A673 (cell line): ENCODE measurements at regions not wholly inside any gene's neighbourhood (a gene's known extent, or its start where the extent isn't known, plus 50 kb on each side); places are given as distances from the start of the nearest gene placed in this dataset.
"Not testable (repeated sequence)": the region's sequence is repeated elsewhere in the genome, so short reads cannot be mapped to it uniquely, and the experiment has no call there.

Experiments used
- BruUV-seq: library from RNA; stranded (reverse); fragments of 400-500 nt; replicated peaks from 2 replicates; lab custom pipeline; 2021; lab: Mats Ljungman, UMichigan
- CTCF ChIA-PET: fragments of 300-600 bp; sonication (Branson Sonifier 250); formaldehyde crosslinking; loops from one replicate; lab custom pipeline; 2022; ENCODE audit warnings: antibody characterized with exemption; lab: Charles Lee
- POLR2A ChIA-PET: fragments of 300-600 bp; sonication (Branson Sonifier 250); formaldehyde crosslinking; loops from one replicate; lab custom pipeline; 2022; ENCODE audit warnings: antibody characterized with exemption; ENCODE audit not compliant: low non-redundant PET; lab: Charles Lee
- DNase-seq: peaks from one replicate; pipeline ENCODE4 v3.0.0-alpha.2; 2015; ENCODE audit warnings: low spot score
- H3K27ac ChIP-seq: fragments of 200-600 bp; sonication (generic); 2 replicates; pipeline ENCODE4 v1.5.1; 2016; ENCODE audit warnings: mixed run types, low read depth, mild to moderate bottlenecking, mixed read lengths, antibody characterized with exemption, low read length; ENCODE audit not compliant: poor library complexity, severe bottlenecking
- H3K27me3 ChIP-seq: fragments of 200-600 bp; sonication (generic); replicated peaks from 2 replicates; pipeline ENCODE4 v1.6.1; 2017; ENCODE audit warnings: mixed run types, low read depth, mild to moderate bottlenecking, mixed read lengths, antibody characterized with exemption, low read length; ENCODE audit not compliant: insufficient read depth, poor library complexity
- H3K36me3 ChIP-seq: fragments of 200-600 bp; sonication (generic); 2 replicates; pipeline ENCODE4 v1.6.1; 2016; ENCODE audit warnings: mixed run types, mild to moderate bottlenecking, mixed read lengths, antibody characterized with exemption, low read length; ENCODE audit not compliant: insufficient read depth, poor library complexity, severe bottlenecking
- H3K4me1 ChIP-seq: fragments of 200-600 bp; sonication (generic); 2 replicates; pipeline ENCODE4 v1.6.1; 2017; ENCODE audit warnings: mixed run types, mild to moderate bottlenecking, mixed read lengths, antibody characterized with exemption, low read length; ENCODE audit not compliant: insufficient read depth, poor library complexity, severe bottlenecking
- H3K4me3 ChIP-seq: fragments of 200-600 bp; sonication (generic); 2 replicates; pipeline ENCODE4 v1.5.1; 2016; ENCODE audit warnings: low read depth, mixed run types, mild to moderate bottlenecking, mixed read lengths, low read length; ENCODE audit not compliant: poor library complexity, severe bottlenecking
- H3K9me3 ChIP-seq: fragments of 200-600 bp; sonication (generic); 2 replicates; pipeline ENCODE4 v1.6.1; 2016; ENCODE audit warnings: mixed run types, low read depth, mild to moderate bottlenecking, mixed read lengths, antibody characterized with exemption, low read length; ENCODE audit not compliant: poor library complexity, severe bottlenecking
- CTCF ChIP-seq: fragments of 300-800, 200-600 bp; sonication (generic); conservative IDR thresholded peaks from 2 replicates; pipeline ENCODE4 v1.5.1; 2017; ENCODE audit warnings: low read depth, mild to moderate bottlenecking, antibody characterized with exemption, low read length, moderate library complexity, mixed read lengths
- EZH2 ChIP-seq: fragments of 200-600 bp; sonication (generic); IDR thresholded peaks from 2 replicates; pipeline ENCODE4 v1.6.1; 2017; ENCODE audit warnings: borderline replicate concordance, low read depth, mild to moderate bottlenecking, mixed read lengths, antibody characterized with exemption, low read length; ENCODE audit not compliant: poor library complexity, severe bottlenecking
- intact Hi-C: fragments of 100-400 bp; cut with micrococcal nuclease; formaldehyde crosslinking; loops from one replicate; pipeline ENCODE4 v1.10.0; 2022; ENCODE audit not compliant: unreplicated experiment

GRCh38 chr2:16728351-16729136, 62.9 kb upstream of the CYRIA start:
- no peak for DNase-seq
- H3K27me3 ChIP-seq = no peaks in the 10 kb centered on the region
- POLR2A ChIA-PET = no interaction called here
- intact Hi-C loops = no loop called here
- CTCF ChIA-PET = no interaction called here
- TF ChIP-seq CTCF = no peak
- no peak for TF ChIP-seq EZH2
- no peak overlapping the region for H3K27ac ChIP-seq
- TSS peak; percentile 87 for BruUV-seq
- H3K36me3 ChIP-seq = no peaks in the 10 kb centered on the region
- H3K9me3 ChIP-seq = no peaks in the 10 kb centered on the region
- H3K4me3 ChIP-seq = no peak overlapping the region
- peaks cover 40% of the 10 kb centered on the region for H3K4me1 ChIP-seq

- H3K9me3 ChIP-seq, POLR2A ChIA-PET, H3K36me3 ChIP-seq, H3K27ac ChIP-seq, BruUV-seq, H3K4me3 ChIP-seq, DNase-seq, intact Hi-C loops, H3K27me3 ChIP-seq, CTCF ChIA-PET: not testable (repeated sequence)
- peaks cover 40% of the 10 kb centered on the region for H3K4me1 ChIP-seq
Observed at GRCh38 chr2:16727849-16728248, 62.2 kb upstream of the CYRIA start.

GRCh38 chr2:16727256-16727655, 61.6 kb upstream of the CYRIA start:
- peaks cover 43% of the 10 kb centered on the region for H3K4me1 ChIP-seq

More at GRCh38 chr2:16727256-16727655, 61.6 kb upstream of the CYRIA start:
- H3K4me3 ChIP-seq = no peak overlapping the region
- no peaks in the 10 kb centered on the region for H3K27me3 ChIP-seq
- no peak overlapping the region for H3K27ac ChIP-seq
- intact Hi-C loops = no loop called here
- DNase-seq = peak; percentile 56
- BruUV-seq = no TSS peak
- POLR2A ChIA-PET = no interaction called here
- H3K36me3 ChIP-seq = no peaks in the 10 kb centered on the region
- CTCF ChIA-PET = no interaction called here
- no peaks in the 10 kb centered on the region for H3K9me3 ChIP-seq
- TF ChIP-seq CTCF = 0 out of 2 replicates have a peak, but pooled peaks have one; percentile 29
- no peak for TF ChIP-seq EZH2
